ENCODE measurements at regions not wholly inside any gene's neighbourhood (a gene's known extent, or its start where the extent isn't known, plus 50 kb on each side); places are given as distances from the start of the nearest gene placed in this dataset.

DNA sequence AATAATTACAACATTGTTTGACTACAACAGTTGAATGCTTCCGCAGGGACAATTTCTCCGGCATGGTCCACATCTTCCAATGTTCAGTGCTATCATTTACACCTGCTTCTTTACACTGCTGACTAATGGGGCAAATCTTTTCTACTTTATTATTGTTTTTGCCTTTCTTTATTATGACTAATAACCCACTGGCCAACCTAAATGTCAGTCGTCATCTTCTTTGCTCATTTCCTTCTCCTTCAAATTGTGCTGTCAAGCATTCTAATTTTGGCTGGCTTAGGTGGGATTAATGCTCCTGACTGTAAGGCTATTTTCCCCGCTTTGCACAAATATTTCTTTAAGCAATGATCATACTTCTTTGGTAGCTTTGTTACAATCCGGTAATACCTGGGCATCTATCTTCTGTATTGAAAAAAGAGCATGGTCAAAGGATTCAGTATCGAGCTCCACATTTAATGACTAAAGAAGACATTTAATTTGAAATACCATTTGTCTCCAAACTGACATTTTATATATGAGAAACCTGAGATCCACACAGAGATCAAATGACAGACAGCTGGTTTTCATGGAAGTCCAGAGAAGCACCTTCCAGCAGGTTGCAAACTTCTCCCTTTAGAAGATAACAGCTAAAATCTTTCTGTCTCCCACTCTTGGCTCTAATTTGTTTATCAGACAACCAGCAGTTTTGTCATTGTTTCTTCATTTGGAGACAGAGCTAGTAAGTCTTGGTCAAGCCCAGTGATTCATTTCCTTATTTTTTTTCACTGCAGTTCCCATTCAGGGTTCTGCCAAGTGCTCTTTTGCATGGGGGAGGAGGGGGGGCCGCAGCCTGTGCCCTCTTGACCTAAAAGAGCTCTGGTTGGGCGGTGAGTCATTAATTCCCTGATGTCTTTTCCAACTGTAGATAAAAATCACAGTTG lies 132.9 kb downstream of the SOCS6 start:
- Mint-ChIP-seq H3K27ac (peak overlapping the region; percentile 28), H3K4me1 (peaks cover 37% of the 10 kb centered on the region), H3K4me3 (no peak overlapping the region), H3K9me3 (no peaks in the 10 kb centered on the region), H3K36me3 (no peaks in the 10 kb centered on the region), H3K27me3 (ENCODE audit: low read depth) (peaks cover 5% of the 10 kb centered on the region)
- TF ChIP-seq CTCF (IDR thresholded peaks at IDR 0.05; ENCODE audit: unreplicated experiment), result no peak
- no peak for DNase-seq (ENCODE audit: low spot score in 2 of 2, unreplicated experiment in 2 of 2)

DNA sequence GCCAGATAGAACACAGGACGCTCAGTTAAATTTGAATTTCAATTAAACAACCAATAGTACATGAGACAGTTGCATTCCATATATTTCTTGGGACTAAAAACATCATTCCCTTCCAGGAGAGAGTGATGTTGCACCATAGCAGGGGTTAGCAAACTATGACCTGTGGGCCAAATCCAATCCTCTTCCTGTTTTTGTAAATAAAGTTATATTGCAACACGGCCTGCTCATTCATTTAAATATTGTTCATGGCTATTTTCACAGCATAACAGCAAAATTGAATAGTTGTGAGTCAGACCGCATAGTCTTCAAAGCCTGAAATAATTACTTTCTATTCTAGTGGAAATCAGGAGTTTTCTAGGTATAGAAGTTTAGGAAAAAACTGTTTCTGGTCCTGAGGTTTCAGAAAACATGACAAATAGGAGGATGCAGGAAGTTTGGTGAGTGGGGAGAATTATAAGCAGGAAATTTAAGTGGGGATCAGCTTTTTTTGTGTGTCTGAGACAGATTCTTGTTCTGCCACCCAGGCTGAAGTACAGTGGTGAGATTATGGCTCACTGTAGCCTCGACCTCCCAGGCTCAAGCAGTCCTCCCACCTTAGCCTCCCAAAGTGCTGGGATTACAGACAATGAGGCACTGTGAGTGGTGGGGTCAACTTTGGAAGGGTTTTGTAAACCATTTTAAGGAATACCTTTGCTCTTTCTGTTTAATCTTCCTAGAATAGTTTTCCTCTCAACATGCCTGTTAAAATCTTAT lies 131.5 kb downstream of the SOCS6 start:
- peaks cover 37% of the 10 kb centered on the region for H3K4me1 Mint-ChIP-seq
- H3K4me3 Mint-ChIP-seq, result no peak overlapping the region
- H3K9me3 Mint-ChIP-seq, result no peaks in the 10 kb centered on the region
- no peak overlapping the region for H3K27ac Mint-ChIP-seq
- H3K36me3 Mint-ChIP-seq, result no peaks in the 10 kb centered on the region
- peaks cover 5% of the 10 kb centered on the region for H3K27me3 Mint-ChIP-seq (ENCODE audit: low read depth)
- TF ChIP-seq CTCF (IDR thresholded peaks at IDR 0.05; ENCODE audit: unreplicated experiment), result no peak
- DNase-seq (ENCODE audit: low spot score in 2 of 2, unreplicated experiment in 2 of 2), result no peak

- peaks cover 39% of the 10 kb centered on the region for H3K4me1 Mint-ChIP-seq
These were observed 130.7 kb downstream of the SOCS6 start for GRCh38 chr18:70419526-70419925.

GRCh38 chr18:70418546-70419311 lies 129.9 kb downstream of the SOCS6 start:
- Mint-ChIP-seq H3K9me3 (no peaks in the 10 kb centered on the region), H3K4me3 (no peak overlapping the region), H3K27ac (no peak overlapping the region), H3K4me1 (peaks cover 39% of the 10 kb centered on the region), H3K27me3 (ENCODE audit: low read depth) (peaks cover 8% of the 10 kb centered on the region), H3K36me3 (no peaks in the 10 kb centered on the region)
- TF ChIP-seq CTCF (IDR thresholded peaks at IDR 0.05; ENCODE audit: unreplicated experiment), result no peak
- no peak for DNase-seq (ENCODE audit: low spot score in 2 of 2, unreplicated experiment in 2 of 2)

More at GRCh38 chr18:70419526-70419925, 130.7 kb downstream of the SOCS6 start:
- no peak for DNase-seq (ENCODE audit: low spot score in 2 of 2, unreplicated experiment in 2 of 2)
- no peaks in the 10 kb centered on the region for H3K9me3 Mint-ChIP-seq
- H3K27ac Mint-ChIP-seq, result no peak overlapping the region
- no peak overlapping the region for H3K4me3 Mint-ChIP-seq
- no peak for TF ChIP-seq CTCF (IDR thresholded peaks at IDR 0.05; ENCODE audit: unreplicated experiment)
- peaks cover 7% of the 10 kb centered on the region for H3K27me3 Mint-ChIP-seq (ENCODE audit: low read depth)
- H3K36me3 Mint-ChIP-seq, result no peaks in the 10 kb centered on the region

DNA sequence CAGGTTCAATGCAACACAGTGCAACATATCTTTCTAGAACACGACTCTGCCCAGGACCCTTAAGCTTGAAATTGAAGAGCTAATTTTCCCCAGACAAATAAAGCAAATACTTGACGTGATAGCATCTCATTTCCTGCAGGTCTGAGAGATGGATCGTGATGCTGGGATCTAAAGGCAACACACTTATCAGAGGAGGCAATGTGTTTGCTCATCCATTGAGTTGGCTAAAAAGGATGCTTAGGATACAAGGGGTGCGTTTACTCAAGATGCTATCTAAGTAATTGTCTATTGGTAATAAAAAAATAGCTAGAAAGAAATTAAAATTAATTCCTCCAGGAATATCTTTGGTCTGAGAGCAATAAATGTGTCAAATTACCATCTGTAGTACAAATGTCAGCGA lies 129.0 kb downstream of the SOCS6 start:
- Mint-ChIP-seq H3K9me3 (no peaks in the 10 kb centered on the region), H3K27ac (no peak overlapping the region), H3K4me3 (no peak overlapping the region), H3K4me1 (peaks cover 30% of the 10 kb centered on the region), H3K36me3 (no peaks in the 10 kb centered on the region), H3K27me3 (ENCODE audit: low read depth) (peaks cover 7% of the 10 kb centered on the region)
- no peak for TF ChIP-seq CTCF (IDR thresholded peaks at IDR 0.05; ENCODE audit: unreplicated experiment)
- DNase-seq (ENCODE audit: low spot score in 2 of 2, unreplicated experiment in 2 of 2), result no peak
